Breast epithelium (tissue), 4 donors: ENCODE measurements at regions not wholly inside any gene's neighbourhood (a gene's known extent, or its start where the extent isn't known, plus 50 kb on each side); places are given as distances from the start of the nearest gene placed in this dataset.

Source experiments
- DNase-seq, 2 donors: peaks; one replicate each; pipeline ENCODE4 v3.0.0-alpha.2; 2019; ENCODE audit warnings: low spot score in 2 of 2
- H3K27ac ChIP-seq, 2 donors: fragments of 200-600 bp; sonication (generic) in 1 of 2; one replicate each; pipeline ENCODE4 v1.5.1; 2016 to 2019; ENCODE audit warnings: mild to moderate bottlenecking in 1 of 2
- H3K27me3 ChIP-seq, 2 donors: fragments of 200-600 bp; sonication (generic) in 1 of 2; one replicate each; pipeline versions ENCODE4 v1.5.1 to v1.6.0; 2017 to 2019; ENCODE audit warnings: control low read depth in 1 of 2, mild to moderate bottlenecking in 1 of 2
- H3K36me3 ChIP-seq: fragments of 200-600 bp; one replicate; pipeline ENCODE4 v1.5.1; 2019
- H3K4me1 ChIP-seq, 2 donors: fragments of 200-600 bp; sonication (generic); one replicate each; pipeline ENCODE4 v1.5.1; 2016 to 2019; ENCODE audit warnings: control low read depth in 1 of 2
- H3K4me3 ChIP-seq, 3 donors: fragments of 200-600 bp; sonication (generic); 1 replicate in 2 of 3; 2 replicates in 1 of 3; pipeline ENCODE4 v1.5.1; 2016 to 2019; ENCODE audit warnings: mild to moderate bottlenecking in 3 of 3, moderate library complexity in 2 of 3
- H3K9me3 ChIP-seq, 2 donors: fragments of 200-600 bp; sonication (generic) in 1 of 2; one replicate each; pipeline ENCODE4 v1.5.1; 2016 to 2019; ENCODE audit warnings: control low read depth in 1 of 2
- POLR2A ChIP-seq: fragments of 450-650 bp; IDR thresholded peaks from one replicate; pipeline ENCODE4 v1.6.1; 2016; ENCODE audit warnings: antibody characterized with exemption, mild to moderate bottlenecking, moderate library complexity
- POLR2AphosphoS5 ChIP-seq, 3 donors: sonication (generic); formaldehyde crosslinking; IDR thresholded peaks; one replicate each; pipeline ENCODE4 v1.6.1; 2017; ENCODE audit warnings: antibody characterized with exemption in 3 of 3
- intact Hi-C: fragments of 100-400 bp; cut with DNase I; formaldehyde crosslinking; loops from one replicate; pipeline ENCODE4 v1.15.1; 2023; ENCODE audit warnings: low total_unique reads
- TF ChIP-seq, protein P1 (sequence below), 3 donors: fragments of 450-650 bp; IDR thresholded peaks; one replicate each; pipeline ENCODE4 v1.5.1; 2016 to 2017; ENCODE audit warnings: antibody characterized with exemption in 3 of 3, mild to moderate bottlenecking in 3 of 3, moderate library complexity in 3 of 3

DNA sequence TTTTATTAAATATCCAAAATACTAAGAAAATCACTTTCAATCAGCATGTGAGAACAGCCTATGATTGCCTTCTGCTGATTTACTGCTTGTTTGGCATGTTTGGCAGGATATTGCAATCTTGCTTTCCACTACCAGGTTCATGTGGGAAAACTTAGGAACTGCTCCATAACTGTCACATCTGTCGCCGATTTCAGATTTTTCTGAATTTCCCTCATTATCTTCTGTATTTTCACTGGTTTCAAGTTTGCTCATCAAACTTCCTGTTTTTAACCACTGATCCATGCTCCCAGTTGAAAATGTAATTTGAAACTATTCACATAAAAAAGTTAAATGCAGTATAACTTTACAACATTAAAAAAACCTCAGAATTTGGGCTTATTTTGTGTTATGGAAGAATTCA, 93.0 kb downstream of the NFKBIZ start:
- no peaks in the 10 kb centered on the region for H3K27me3 ChIP-seq
- no peaks in the 10 kb centered on the region for H3K36me3 ChIP-seq
- intact Hi-C loops = no loop called here
- no peak for DNase-seq
- H3K27ac ChIP-seq = no peak overlapping the region
- no peak overlapping the region for H3K4me3 ChIP-seq
- no peaks in the 10 kb centered on the region for H3K9me3 ChIP-seq
- TF ChIP-seq POLR2AphosphoS5 (IDR thresholded peaks at IDR 0.05) (no peak), POLR2A (no peak)
- TF ChIP-seq, protein P1, sequence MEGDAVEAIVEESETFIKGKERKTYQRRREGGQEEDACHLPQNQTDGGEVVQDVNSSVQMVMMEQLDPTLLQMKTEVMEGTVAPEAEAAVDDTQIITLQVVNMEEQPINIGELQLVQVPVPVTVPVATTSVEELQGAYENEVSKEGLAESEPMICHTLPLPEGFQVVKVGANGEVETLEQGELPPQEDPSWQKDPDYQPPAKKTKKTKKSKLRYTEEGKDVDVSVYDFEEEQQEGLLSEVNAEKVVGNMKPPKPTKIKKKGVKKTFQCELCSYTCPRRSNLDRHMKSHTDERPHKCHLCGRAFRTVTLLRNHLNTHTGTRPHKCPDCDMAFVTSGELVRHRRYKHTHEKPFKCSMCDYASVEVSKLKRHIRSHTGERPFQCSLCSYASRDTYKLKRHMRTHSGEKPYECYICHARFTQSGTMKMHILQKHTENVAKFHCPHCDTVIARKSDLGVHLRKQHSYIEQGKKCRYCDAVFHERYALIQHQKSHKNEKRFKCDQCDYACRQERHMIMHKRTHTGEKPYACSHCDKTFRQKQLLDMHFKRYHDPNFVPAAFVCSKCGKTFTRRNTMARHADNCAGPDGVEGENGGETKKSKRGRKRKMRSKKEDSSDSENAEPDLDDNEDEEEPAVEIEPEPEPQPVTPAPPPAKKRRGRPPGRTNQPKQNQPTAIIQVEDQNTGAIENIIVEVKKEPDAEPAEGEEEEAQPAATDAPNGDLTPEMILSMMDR (IDR thresholded peaks at IDR 0.05) = no peak
- no peaks in the 10 kb centered on the region for H3K4me1 ChIP-seq

DNA sequence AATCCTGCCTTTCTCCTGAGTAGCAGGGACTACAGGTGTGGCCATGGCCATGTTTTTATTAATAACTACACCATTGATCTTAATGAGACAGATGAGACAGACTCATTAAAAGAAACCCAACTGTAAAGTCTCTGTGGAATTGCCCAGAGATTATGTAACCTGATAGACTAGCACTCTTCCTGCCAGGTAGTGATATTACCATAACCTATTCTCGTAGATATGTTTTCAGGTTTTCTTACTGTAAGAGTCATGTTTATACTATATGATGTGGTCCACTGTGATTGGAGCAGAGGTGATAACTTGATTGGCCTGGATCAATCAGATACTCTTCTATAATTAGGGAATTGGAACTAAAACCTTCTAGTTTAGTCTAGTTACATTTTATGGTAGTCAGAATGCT, 93.7 kb downstream of the NFKBIZ start:
- intact Hi-C loops = no loop called here
- H3K4me1 ChIP-seq = no peaks in the 10 kb centered on the region
- no peaks in the 10 kb centered on the region for H3K36me3 ChIP-seq
- no peak overlapping the region for H3K27ac ChIP-seq
- TF ChIP-seq, protein P1 (IDR thresholded peaks at IDR 0.05) = no peak
- TF ChIP-seq POLR2AphosphoS5 (IDR thresholded peaks at IDR 0.05) (no peak), POLR2A (no peak)
- H3K4me3 ChIP-seq = no peak overlapping the region
- no peak for DNase-seq
- no peaks in the 10 kb centered on the region for H3K27me3 ChIP-seq
- H3K9me3 ChIP-seq = no peaks in the 10 kb centered on the region

DNA sequence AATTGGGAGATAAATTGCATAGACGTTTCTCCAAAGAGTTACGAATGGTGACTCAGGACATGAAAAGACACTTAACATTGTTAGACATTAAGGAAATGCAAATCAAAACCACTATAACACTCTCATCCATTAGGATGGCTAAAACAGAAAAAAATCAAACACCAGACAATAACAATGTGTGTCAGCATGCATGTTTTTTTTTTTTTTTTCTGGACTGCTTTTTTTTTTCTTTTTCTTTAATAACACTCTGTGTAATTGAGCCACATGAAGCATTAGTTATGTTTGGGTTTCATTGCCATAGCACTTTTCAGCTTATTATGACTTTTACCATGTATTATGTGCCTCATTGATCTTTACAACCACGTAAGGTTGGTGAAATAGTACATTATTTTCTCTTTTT, 95.0 kb downstream of the NFKBIZ start:
- DNase-seq = no peak
- Histone ChIP-seq H3K36me3 (no peaks in the 10 kb centered on the region), H3K9me3 (no peaks in the 10 kb centered on the region), H3K27ac (no peak overlapping the region), H3K4me1 (no peaks in the 10 kb centered on the region), H3K4me3 (no peak overlapping the region), H3K27me3 (no peaks in the 10 kb centered on the region)
- no peak for TF ChIP-seq POLR2AphosphoS5 (IDR thresholded peaks at IDR 0.05)
- TF ChIP-seq, protein P1 (IDR thresholded peaks at IDR 0.05) = no peak
- TF ChIP-seq POLR2A = no peak
- intact Hi-C loops = no loop called here

DNA sequence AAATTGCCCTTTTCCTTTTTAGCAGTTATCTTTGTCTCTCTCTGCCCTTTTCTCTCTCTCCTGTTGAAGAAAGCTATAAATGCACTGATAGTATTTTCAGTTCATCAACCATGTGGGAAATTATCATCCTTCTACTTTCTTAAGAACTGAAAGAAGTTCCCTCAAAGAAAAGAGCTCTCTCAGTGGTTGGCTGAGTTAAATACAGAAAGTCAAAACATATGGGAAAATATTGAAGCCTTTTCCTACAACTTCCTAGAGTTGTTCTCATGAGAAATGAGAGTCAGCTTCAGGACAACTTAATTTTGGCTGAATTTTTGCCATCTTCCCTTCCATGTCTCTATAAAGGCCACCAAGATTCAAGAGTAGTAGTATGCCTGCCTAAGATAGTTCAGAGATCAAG, 96.7 kb downstream of the NFKBIZ start:
- Histone ChIP-seq H3K4me3 (no peak overlapping the region), H3K4me1 (no peaks in the 10 kb centered on the region), H3K9me3 (no peaks in the 10 kb centered on the region), H3K27me3 (no peaks in the 10 kb centered on the region), H3K27ac (no peak overlapping the region), H3K36me3 (no peaks in the 10 kb centered on the region)
- intact Hi-C loops = no loop called here
- TF ChIP-seq, protein P1 (IDR thresholded peaks at IDR 0.05) = no peak
- TF ChIP-seq POLR2A (no peak), POLR2AphosphoS5 (IDR thresholded peaks at IDR 0.05) (no peak)
- no peak for DNase-seq

DNA sequence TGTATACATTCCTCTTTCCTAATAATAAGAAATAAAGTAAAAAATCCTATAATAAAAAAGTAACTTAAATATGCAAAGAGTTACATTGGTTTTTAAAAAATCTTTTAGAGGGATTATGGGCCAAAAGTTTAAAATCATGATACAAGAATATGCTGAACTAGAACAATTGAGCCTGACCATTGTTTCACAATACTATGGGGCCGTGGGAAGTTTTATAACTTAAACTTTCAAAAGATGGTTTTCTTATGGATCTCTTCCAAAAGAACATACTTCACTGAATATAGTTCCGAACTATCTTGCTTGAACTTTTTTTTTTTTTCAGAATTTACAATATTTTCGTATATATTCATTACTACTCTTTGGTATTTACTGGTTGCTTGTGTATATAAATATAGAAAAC, 97.6 kb downstream of the NFKBIZ start:
- intact Hi-C loops = no loop called here
- DNase-seq = no peak
- Histone ChIP-seq H3K4me1 (no peaks in the 10 kb centered on the region), H3K4me3 (no peak overlapping the region), H3K36me3 (no peaks in the 10 kb centered on the region), H3K27me3 (no peaks in the 10 kb centered on the region), H3K9me3 (no peaks in the 10 kb centered on the region), H3K27ac (no peak overlapping the region)
- TF ChIP-seq, protein P1 (IDR thresholded peaks at IDR 0.05) = no peak
- no peak for TF ChIP-seq POLR2AphosphoS5 (IDR thresholded peaks at IDR 0.05)
- TF ChIP-seq POLR2A = no peak
